SU-DHL-6 (cell line): ENCODE measurements at regions not wholly inside any gene's neighbourhood (a gene's known extent, or its start where the extent isn't known, plus 50 kb on each side); places are given as distances from the start of the nearest gene placed in this dataset.

Experiments used
- EZH2phosphoT487 ChIP-seq: fragments of 200-600 bp; sonication (generic), shearing (Covaris generic); conservative IDR thresholded peaks from 2 replicates; pipeline ENCODE4 v1.6.1; 2018; ENCODE audit warnings: mild to moderate bottlenecking, antibody characterized with exemption, low read length, moderate library complexity, mixed read lengths
- TF ChIP-seq, protein P1 (sequence below): fragments of 200-600 bp; sonication (generic); IDR thresholded peaks from one replicate; pipeline ENCODE4 v1.5.1; 2017; ENCODE audit warnings: antibody characterized with exemption, mild to moderate bottlenecking, low read length, moderate library complexity; ENCODE audit not compliant: insufficient read depth, poor library complexity, severe bottlenecking

DNA sequence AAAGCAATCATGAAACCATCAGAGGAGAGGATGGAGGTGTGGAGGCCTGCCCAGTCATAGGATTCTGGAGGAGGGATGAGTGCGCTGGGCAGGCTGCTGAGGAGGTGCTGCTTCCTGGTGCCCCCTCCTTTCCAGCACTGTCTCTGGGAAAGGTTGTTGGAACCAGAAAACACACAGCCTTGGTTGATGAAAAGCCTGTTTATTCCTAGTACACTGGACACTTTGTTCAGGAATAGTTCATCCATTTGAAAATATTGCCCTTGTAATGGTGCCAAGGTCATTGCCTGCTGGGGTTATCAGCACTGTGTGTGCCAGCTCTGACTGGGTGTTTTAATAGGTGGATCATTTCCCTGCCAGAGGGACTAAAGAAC, 83.7 kb upstream of the ARMC2 start:
- TF ChIP-seq, protein P1, sequence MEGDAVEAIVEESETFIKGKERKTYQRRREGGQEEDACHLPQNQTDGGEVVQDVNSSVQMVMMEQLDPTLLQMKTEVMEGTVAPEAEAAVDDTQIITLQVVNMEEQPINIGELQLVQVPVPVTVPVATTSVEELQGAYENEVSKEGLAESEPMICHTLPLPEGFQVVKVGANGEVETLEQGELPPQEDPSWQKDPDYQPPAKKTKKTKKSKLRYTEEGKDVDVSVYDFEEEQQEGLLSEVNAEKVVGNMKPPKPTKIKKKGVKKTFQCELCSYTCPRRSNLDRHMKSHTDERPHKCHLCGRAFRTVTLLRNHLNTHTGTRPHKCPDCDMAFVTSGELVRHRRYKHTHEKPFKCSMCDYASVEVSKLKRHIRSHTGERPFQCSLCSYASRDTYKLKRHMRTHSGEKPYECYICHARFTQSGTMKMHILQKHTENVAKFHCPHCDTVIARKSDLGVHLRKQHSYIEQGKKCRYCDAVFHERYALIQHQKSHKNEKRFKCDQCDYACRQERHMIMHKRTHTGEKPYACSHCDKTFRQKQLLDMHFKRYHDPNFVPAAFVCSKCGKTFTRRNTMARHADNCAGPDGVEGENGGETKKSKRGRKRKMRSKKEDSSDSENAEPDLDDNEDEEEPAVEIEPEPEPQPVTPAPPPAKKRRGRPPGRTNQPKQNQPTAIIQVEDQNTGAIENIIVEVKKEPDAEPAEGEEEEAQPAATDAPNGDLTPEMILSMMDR: no peak
- TF ChIP-seq EZH2phosphoT487: no peak
